ENCODE measurements at regions not wholly inside any gene's neighbourhood (a gene's known extent, or its start where the extent isn't known, plus 50 kb on each side); places are given as distances from the start of the nearest gene placed in this dataset.

DNA sequence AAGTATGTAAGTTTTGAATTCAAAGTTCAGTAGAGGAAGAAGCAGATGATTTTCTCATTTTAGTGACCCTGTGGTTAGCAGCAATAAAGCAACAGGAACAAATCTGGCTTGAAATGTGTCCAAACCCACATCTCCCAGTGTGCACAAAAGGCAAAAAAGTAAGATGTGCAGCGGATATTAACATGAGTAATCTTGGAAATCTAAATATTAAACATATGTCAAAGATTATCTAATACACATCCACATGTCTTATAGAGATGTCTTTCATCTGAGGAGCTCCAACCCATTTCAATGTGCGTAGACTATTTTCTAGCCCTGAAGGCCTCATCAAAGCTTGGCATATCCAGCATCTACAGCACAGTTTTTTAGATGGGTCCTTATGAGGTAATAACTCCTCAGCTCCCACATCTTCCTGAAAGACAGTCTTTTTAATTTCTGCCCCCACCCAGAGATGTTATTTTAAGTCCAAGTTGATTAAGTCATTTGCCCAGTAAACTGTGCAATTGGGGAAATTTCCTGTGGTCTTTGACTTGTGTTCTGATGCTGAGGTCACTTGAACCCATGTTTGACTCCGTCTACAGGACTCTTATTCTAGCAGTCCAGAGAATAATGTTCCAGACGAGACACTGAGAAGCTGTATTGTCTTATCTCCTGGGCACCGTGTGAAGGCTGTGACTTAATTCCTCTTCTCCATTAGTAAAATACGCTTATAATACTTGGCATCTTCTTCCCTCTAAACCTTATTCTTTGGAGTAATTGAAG, 73.7 kb downstream of the LMO4 start:
- TF ChIP-seq CTCF (conservative IDR thresholded peaks at IDR 0.05; ENCODE audit: low read depth, low read length): no peak
- no peak for TF ChIP-seq EZH2 (IDR thresholded peaks at IDR 0.05; ENCODE audit: low read length, unreplicated experiment)
- TF ChIP-seq EZH2phosphoT487 (IDR thresholded peaks at IDR 0.05; ENCODE audit: borderline replicate concordance, low read length): no peak

Measured in PC-3 (cell line).